ENCODE measurements at regions not wholly inside any gene's neighbourhood (a gene's known extent, or its start where the extent isn't known, plus 50 kb on each side); places are given as distances from the start of the nearest gene placed in this dataset.

DNA sequence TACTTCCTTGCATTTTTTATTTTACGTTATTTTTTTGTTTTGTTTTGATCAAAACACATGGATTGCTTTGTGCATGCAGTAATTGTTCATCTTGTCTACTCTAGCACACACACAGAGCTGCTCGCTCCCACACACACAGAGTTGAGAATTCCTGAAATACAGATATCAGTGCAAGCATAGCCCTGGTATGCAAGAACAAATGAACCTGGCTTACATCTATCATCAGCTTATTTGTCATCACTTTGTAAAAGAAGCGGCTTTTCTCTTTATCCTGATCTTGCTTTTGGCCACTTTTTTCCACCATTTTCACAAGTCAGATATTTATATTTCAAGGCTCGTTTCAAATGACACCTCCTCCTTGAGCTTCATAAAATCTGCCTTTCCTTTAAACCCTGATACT is 1435.7 kb downstream of the MAT2B start:
- TF ChIP-seq, protein P1, sequence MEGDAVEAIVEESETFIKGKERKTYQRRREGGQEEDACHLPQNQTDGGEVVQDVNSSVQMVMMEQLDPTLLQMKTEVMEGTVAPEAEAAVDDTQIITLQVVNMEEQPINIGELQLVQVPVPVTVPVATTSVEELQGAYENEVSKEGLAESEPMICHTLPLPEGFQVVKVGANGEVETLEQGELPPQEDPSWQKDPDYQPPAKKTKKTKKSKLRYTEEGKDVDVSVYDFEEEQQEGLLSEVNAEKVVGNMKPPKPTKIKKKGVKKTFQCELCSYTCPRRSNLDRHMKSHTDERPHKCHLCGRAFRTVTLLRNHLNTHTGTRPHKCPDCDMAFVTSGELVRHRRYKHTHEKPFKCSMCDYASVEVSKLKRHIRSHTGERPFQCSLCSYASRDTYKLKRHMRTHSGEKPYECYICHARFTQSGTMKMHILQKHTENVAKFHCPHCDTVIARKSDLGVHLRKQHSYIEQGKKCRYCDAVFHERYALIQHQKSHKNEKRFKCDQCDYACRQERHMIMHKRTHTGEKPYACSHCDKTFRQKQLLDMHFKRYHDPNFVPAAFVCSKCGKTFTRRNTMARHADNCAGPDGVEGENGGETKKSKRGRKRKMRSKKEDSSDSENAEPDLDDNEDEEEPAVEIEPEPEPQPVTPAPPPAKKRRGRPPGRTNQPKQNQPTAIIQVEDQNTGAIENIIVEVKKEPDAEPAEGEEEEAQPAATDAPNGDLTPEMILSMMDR (IDR thresholded peaks at IDR 0.05; ENCODE audit: poor library complexity, severe bottlenecking): no peak
- no peak for TF ChIP-seq POLR2AphosphoS5 (IDR thresholded peaks at IDR 0.05)
- TF ChIP-seq, protein P2, sequence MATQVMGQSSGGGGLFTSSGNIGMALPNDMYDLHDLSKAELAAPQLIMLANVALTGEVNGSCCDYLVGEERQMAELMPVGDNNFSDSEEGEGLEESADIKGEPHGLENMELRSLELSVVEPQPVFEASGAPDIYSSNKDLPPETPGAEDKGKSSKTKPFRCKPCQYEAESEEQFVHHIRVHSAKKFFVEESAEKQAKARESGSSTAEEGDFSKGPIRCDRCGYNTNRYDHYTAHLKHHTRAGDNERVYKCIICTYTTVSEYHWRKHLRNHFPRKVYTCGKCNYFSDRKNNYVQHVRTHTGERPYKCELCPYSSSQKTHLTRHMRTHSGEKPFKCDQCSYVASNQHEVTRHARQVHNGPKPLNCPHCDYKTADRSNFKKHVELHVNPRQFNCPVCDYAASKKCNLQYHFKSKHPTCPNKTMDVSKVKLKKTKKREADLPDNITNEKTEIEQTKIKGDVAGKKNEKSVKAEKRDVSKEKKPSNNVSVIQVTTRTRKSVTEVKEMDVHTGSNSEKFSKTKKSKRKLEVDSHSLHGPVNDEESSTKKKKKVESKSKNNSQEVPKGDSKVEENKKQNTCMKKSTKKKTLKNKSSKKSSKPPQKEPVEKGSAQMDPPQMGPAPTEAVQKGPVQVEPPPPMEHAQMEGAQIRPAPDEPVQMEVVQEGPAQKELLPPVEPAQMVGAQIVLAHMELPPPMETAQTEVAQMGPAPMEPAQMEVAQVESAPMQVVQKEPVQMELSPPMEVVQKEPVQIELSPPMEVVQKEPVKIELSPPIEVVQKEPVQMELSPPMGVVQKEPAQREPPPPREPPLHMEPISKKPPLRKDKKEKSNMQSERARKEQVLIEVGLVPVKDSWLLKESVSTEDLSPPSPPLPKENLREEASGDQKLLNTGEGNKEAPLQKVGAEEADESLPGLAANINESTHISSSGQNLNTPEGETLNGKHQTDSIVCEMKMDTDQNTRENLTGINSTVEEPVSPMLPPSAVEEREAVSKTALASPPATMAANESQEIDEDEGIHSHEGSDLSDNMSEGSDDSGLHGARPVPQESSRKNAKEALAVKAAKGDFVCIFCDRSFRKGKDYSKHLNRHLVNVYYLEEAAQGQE (IDR thresholded peaks at IDR 0.05; ENCODE audit: borderline replicate concordance): no peak
- TF ChIP-seq TAF1 (IDR thresholded peaks at IDR 0.05; ENCODE audit: low read depth): no peak
- TF ChIP-seq EZH2 (IDR thresholded peaks at IDR 0.05; ENCODE audit: borderline replicate concordance, insufficient read depth, low read length, poor library complexity, severe bottlenecking): no peak
